Ovary (tissue), 3 donors: ENCODE measurements at regions not wholly inside any gene's neighbourhood (a gene's known extent, or its start where the extent isn't known, plus 50 kb on each side); places are given as distances from the start of the nearest gene placed in this dataset.

Experiments used
- CTCF ChIP-seq, 3 donors: fragments of 450-650 bp in 2 of 3; fragments of 200-600 bp in 1 of 3; IDR thresholded peaks; one replicate each; pipeline versions ENCODE4 v1.5.1 to v1.8.0; 2016 to 2022; ENCODE audit warnings: antibody characterized with exemption in 3 of 3, mild to moderate bottlenecking in 1 of 3
- EP300 ChIP-seq: sonication (generic); formaldehyde crosslinking; IDR thresholded peaks from one replicate; pipeline ENCODE4 v1.6.1; 2017; ENCODE audit warnings: antibody characterized with exemption
- POLR2A ChIP-seq: fragments of 450-650 bp; IDR thresholded peaks from one replicate; pipeline ENCODE4 v1.6.1; 2017; ENCODE audit warnings: antibody characterized with exemption, mild to moderate bottlenecking, moderate library complexity
- donor health status: DM: no; HTN: no; CAD: no.

DNA sequence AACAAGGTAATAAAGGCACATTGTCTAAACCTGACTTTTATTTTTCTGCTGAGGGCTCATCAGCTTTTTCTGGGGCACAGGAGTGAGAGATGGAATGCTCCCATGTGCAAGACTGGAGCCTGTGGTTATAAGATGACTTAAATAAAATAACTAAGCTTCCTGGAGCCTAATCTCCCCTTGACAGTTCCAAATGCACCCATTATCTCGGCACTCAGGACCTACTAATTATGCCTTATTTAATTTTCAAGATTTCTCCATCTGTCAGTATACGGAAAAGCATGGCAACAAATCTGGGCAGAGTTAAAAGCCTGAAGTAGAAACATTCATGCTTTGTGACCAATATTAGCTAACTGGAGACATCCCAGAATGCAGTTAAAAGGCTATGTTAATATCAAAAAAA, 416.7 kb upstream of the TEX13C start:
- no peak for TF ChIP-seq CTCF (IDR thresholded peaks at IDR 0.05)
- TF ChIP-seq EP300: no peak
- TF ChIP-seq POLR2A: no peak
